GM12892 (cell line): ENCODE measurements at regions not wholly inside any gene's neighbourhood (a gene's known extent, or its start where the extent isn't known, plus 50 kb on each side); places are given as distances from the start of the nearest gene placed in this dataset.
"Not testable (repeated sequence)": the region's sequence is repeated elsewhere in the genome, so short reads cannot be mapped to it uniquely, and the experiment has no call there.

Experiments used
- POLR2A ChIP-seq: IDR thresholded peaks from 2 replicates; pipeline ENCODE4 v1.6.1; 2011; ENCODE audit warnings: low read depth, low read length, control low read depth
- POLR2AphosphoS5 ChIP-seq: IDR thresholded peaks from 2 replicates; pipeline ENCODE4 v1.6.1; 2011; ENCODE audit warnings: low read depth, low read length, control low read depth
- TAF1 ChIP-seq: IDR thresholded peaks from 2 replicates; pipeline ENCODE4 v1.6.1; 2011; ENCODE audit warnings: low read depth, mild to moderate bottlenecking, control low read depth, low read length, borderline replicate concordance

- TF ChIP-seq TAF1, POLR2A, POLR2AphosphoS5: not testable (repeated sequence)
Observed at GRCh38 chr15:30196009-30196375, 61.1 kb downstream of the GOLGA8T start.
